OCI-LY1 (cell line): ENCODE measurements at regions not wholly inside any gene's neighbourhood (a gene's known extent, or its start where the extent isn't known, plus 50 kb on each side); places are given as distances from the start of the nearest gene placed in this dataset.
"Not testable (repeated sequence)": the region's sequence is repeated elsewhere in the genome, so short reads cannot be mapped to it uniquely, and the experiment has no call there.

Experiments used
- H2AFZ ChIP-seq: fragments of 200-600 bp; sonication (generic), shearing (Covaris generic); 2 replicates; pipeline ENCODE4 v1.6.0; 2014; ENCODE audit warnings: antibody characterized with exemption, mild to moderate bottlenecking, low read length
- H3F3A ChIP-seq: fragments of 200-600 bp; sonication (generic), shearing (Covaris generic); 2 replicates; pipeline ENCODE4 v1.6.0; 2014; ENCODE audit warnings: mild to moderate bottlenecking, antibody characterized with exemption, low read length, moderate library complexity; ENCODE audit not compliant: insufficient read depth
- H3K27ac ChIP-seq: fragments of 200-600 bp; sonication (generic); 2 replicates; pipeline ENCODE4 v1.5.1; 2014; ENCODE audit warnings: low read length, mixed run types, mild to moderate bottlenecking, low read depth; ENCODE audit not compliant: poor library complexity, severe bottlenecking
- H3K27me3 ChIP-seq: fragments of 200-600 bp; sonication (generic); 2 replicates; pipeline ENCODE4 v1.6.0; 2014; ENCODE audit warnings: antibody characterized with exemption, mild to moderate bottlenecking, low read length, moderate library complexity; ENCODE audit not compliant: insufficient read depth
- H3K36me3 ChIP-seq: fragments of 200-600 bp; sonication (generic); 2 replicates; pipeline ENCODE4 v1.6.1; 2014; ENCODE audit warnings: mild to moderate bottlenecking, antibody characterized with exemption, low read length, moderate library complexity, mixed read lengths; ENCODE audit not compliant: insufficient read depth
- H3K4me1 ChIP-seq: fragments of 200-600 bp; sonication (generic); 2 replicates; pipeline ENCODE4 v1.5.1; 2014; ENCODE audit warnings: mild to moderate bottlenecking, low read length, moderate library complexity; ENCODE audit not compliant: insufficient read depth, severe bottlenecking
- H3K4me2 ChIP-seq: fragments of 200-600 bp; sonication (generic), shearing (Covaris generic); 2 replicates; pipeline ENCODE4 v1.6.1; 2014; ENCODE audit warnings: low read length
- H3K4me3 ChIP-seq: fragments of 200-600 bp; sonication (generic); 2 replicates; pipeline ENCODE4 v1.5.1; 2014; ENCODE audit warnings: low read length, low read depth, mild to moderate bottlenecking, mixed read lengths; ENCODE audit not compliant: poor library complexity, severe bottlenecking
- H3K79me2 ChIP-seq: fragments of 200-600 bp; shearing (Covaris generic); 2 replicates; pipeline ENCODE4 v1.6.1; 2016; ENCODE audit warnings: mixed run types, low read length, mixed read lengths; ENCODE audit not compliant: insufficient read depth
- H3K9ac ChIP-seq: fragments of 200-600 bp; sonication (generic), shearing (Covaris generic); 2 replicates; pipeline ENCODE4 v1.6.1; 2014; ENCODE audit warnings: mild to moderate bottlenecking, low read length, mixed read lengths
- H3K9me2 ChIP-seq: fragments of 200-600 bp; sonication (generic), shearing (Covaris generic); 2 replicates; pipeline ENCODE4 v1.6.1; 2014; ENCODE audit warnings: low read depth, mild to moderate bottlenecking, low read length, mixed read lengths
- H3K9me3 ChIP-seq: fragments of 200-600 bp; shearing (Covaris generic); 2 replicates; pipeline ENCODE4 v1.6.1; 2014; ENCODE audit warnings: low read length, mixed read lengths
- H4K20me1 ChIP-seq: fragments of 200-600 bp; sonication (generic), shearing (Covaris generic); 2 replicates; pipeline ENCODE4 v1.6.0; 2016; ENCODE audit warnings: mild to moderate bottlenecking, low read length; ENCODE audit not compliant: insufficient read depth
- EZH2 ChIP-seq: fragments of 200-600 bp; sonication (generic), shearing (Covaris generic); IDR thresholded peaks from 2 replicates; pipeline ENCODE4 v1.8.0; 2017; ENCODE audit warnings: borderline replicate concordance, mixed run types, mild to moderate bottlenecking, antibody characterized with exemption, low read length, moderate library complexity, mixed read lengths
- TF ChIP-seq, protein P1 (sequence below): fragments of 200-600 bp; sonication (generic), shearing (Covaris generic); IDR thresholded peaks from 2 replicates; pipeline ENCODE4 v1.5.1; 2017; ENCODE audit warnings: mild to moderate bottlenecking, antibody characterized with exemption, low read length, moderate library complexity, mixed read lengths

DNA sequence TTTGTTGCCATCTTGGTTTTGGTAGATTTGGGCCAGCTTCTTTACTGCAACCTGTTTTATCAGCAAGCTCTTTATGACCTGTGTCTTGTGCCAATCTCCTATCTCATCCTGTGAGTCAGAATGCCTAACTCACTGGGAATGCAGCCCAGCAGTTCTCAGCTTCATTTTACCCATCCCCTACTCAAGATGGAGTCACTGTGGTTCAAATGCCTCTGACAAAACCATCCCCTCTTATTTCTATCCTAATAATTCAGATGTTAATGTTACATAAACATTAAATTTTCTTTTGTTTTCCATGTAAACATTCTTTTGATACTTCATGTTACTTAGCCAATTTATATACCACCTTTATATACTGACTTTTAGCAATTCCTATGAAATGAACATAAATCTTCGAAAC lies 746.3 kb downstream of the CDH18 start:
- Histone ChIP-seq H3K9me2 (no peaks in the 10 kb centered on the region), H3K27ac (no peak overlapping the region), H2AFZ (no peak overlapping the region), H3F3A (no peaks in the 10 kb centered on the region), H3K9ac (no peak overlapping the region), H3K79me2 (no peaks in the 10 kb centered on the region), H4K20me1 (no peaks in the 10 kb centered on the region), H3K4me1 (no peaks in the 10 kb centered on the region), H3K4me2 (no peak overlapping the region), H3K4me3 (no peak overlapping the region), H3K27me3 (no peaks in the 10 kb centered on the region), H3K9me3 (no peaks in the 10 kb centered on the region), H3K36me3 (no peaks in the 10 kb centered on the region)
- TF ChIP-seq, protein P1, sequence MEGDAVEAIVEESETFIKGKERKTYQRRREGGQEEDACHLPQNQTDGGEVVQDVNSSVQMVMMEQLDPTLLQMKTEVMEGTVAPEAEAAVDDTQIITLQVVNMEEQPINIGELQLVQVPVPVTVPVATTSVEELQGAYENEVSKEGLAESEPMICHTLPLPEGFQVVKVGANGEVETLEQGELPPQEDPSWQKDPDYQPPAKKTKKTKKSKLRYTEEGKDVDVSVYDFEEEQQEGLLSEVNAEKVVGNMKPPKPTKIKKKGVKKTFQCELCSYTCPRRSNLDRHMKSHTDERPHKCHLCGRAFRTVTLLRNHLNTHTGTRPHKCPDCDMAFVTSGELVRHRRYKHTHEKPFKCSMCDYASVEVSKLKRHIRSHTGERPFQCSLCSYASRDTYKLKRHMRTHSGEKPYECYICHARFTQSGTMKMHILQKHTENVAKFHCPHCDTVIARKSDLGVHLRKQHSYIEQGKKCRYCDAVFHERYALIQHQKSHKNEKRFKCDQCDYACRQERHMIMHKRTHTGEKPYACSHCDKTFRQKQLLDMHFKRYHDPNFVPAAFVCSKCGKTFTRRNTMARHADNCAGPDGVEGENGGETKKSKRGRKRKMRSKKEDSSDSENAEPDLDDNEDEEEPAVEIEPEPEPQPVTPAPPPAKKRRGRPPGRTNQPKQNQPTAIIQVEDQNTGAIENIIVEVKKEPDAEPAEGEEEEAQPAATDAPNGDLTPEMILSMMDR: no peak

DNA sequence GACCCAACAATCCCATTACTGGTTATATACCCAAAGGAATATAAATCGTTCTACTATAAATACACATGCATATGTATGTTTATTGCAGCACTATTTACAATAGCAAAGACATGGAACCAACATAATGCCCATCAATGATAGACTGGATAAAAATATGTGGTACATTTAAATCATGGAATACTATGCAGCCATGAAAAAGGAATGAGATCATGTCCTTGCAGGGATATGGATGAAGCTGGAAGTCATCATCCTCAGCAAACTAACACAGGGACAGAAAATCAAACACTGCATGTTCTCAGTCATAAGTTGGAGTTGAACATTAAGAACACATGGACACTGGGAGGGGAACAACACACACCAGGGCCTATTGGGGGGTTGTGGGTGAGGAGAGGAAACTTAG lies 741.8 kb downstream of the CDH18 start:
- not testable (repeated sequence) for H3K27me3 ChIP-seq, H3K9me2 ChIP-seq, H3K27ac ChIP-seq, H3K9ac ChIP-seq, H3K4me1 ChIP-seq, H3K36me3 ChIP-seq, H2AFZ ChIP-seq, H3K4me3 ChIP-seq, H3F3A ChIP-seq, H3K4me2 ChIP-seq, H4K20me1 ChIP-seq, H3K79me2 ChIP-seq, H3K9me3 ChIP-seq

DNA sequence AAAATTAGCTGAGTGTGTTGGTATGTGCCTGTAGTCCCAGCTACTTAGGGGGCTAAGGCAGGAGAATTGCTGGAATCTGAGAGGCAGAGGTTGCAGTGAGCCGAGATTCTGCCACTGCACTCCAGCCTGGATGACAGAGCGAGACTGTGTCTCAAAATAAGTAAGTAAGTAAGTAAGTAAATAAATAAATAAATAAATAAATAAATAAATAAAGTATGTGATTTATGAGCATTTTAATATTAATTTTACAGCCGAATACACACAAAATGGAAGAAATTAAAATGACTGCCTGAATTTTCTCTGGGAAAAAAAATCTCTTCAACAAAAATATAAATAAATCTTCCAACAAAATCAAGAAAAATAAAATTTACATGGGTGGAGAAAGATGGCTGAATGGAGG lies 740.7 kb downstream of the CDH18 start:
- Histone ChIP-seq H3K9me2 (no peaks in the 10 kb centered on the region), H2AFZ (no peak overlapping the region), H3F3A (no peaks in the 10 kb centered on the region), H3K9me3 (no peaks in the 10 kb centered on the region), H3K27me3 (no peaks in the 10 kb centered on the region), H3K4me3 (no peak overlapping the region), H3K27ac (no peak overlapping the region), H3K36me3 (no peaks in the 10 kb centered on the region), H3K4me2 (no peak overlapping the region), H3K79me2 (no peaks in the 10 kb centered on the region), H3K9ac (no peak overlapping the region), H4K20me1 (no peaks in the 10 kb centered on the region), H3K4me1 (no peaks in the 10 kb centered on the region)
- TF ChIP-seq EZH2: no peak

DNA sequence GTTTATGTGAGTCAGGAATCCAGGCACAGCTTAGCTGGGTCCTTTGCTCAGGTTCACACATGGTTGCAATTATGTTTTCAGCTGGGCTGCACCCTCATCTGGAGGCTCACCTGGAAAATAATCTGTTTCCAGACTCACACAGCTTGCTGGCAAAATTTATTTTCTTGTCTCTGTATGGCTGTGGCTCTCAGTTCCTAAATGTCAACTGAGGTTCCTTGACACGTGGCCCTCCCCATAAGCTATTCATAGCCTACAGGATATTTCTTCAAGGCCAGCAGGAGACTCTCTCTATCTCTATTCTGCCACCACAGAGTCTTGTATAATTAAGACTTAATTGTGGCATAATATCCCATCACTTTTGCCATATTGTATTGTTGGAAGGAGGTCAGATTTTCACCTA lies 732.0 kb downstream of the CDH18 start:
- Histone ChIP-seq H3K9ac (no peak overlapping the region), H3K4me1 (no peaks in the 10 kb centered on the region), H3K27ac (no peak overlapping the region), H3F3A (no peaks in the 10 kb centered on the region), H3K27me3 (no peaks in the 10 kb centered on the region), H3K9me3 (no peaks in the 10 kb centered on the region), H3K4me3 (no peak overlapping the region), H2AFZ (no peak overlapping the region), H3K4me2 (no peak overlapping the region), H3K9me2 (no peaks in the 10 kb centered on the region), H4K20me1 (no peaks in the 10 kb centered on the region), H3K79me2 (no peaks in the 10 kb centered on the region), H3K36me3 (no peaks in the 10 kb centered on the region)
- no peak for TF ChIP-seq EZH2
- TF ChIP-seq, protein P1: no peak
